Keratinocyte (primary cell): ENCODE measurements at regions not wholly inside any gene's neighbourhood (a gene's known extent, or its start where the extent isn't known, plus 50 kb on each side); places are given as distances from the start of the nearest gene placed in this dataset.

Source experiments
- CTCF ChIP-seq, 3 experiments: IDR thresholded peaks in 1 of 3; conservative IDR thresholded peaks in 1 of 3; optimal IDR thresholded peaks in 1 of 3; 2 replicates in 2 of 3; 3 replicates in 1 of 3; pipeline versions ENCODE3 to v1.5.1; 2011; ENCODE audit warnings: low read length in 3 of 3, mild to moderate bottlenecking in 3 of 3, moderate library complexity in 2 of 3, control low read depth in 1 of 3, inconsistent platforms in 1 of 3; ENCODE audit not compliant: insufficient read depth in 2 of 3; ENCODE audit errors: extremely low read depth in 1 of 3
- EZH2 ChIP-seq: IDR thresholded peaks from one replicate; pipeline ENCODE4 v1.6.1; 2012; ENCODE audit warnings: inconsistent platforms, mild to moderate bottlenecking, low read length, moderate library complexity

GRCh38 chr4:27381815-27382214 is 521.2 kb downstream of the STIM2 start:
- TF ChIP-seq CTCF (optimal IDR thresholded peaks at IDR 0.05 in 1 of 3, IDR thresholded peaks at IDR 0.05 in 1 of 3, conservative IDR thresholded peaks at IDR 0.05 in 1 of 3; ENCODE audit: extremely low read depth in 1 of 3, insufficient read depth in 2 of 3, low read length in 3 of 3): no peak
- TF ChIP-seq EZH2: no peak
